Astrocyte (in vitro differentiated cells and primary cell): ENCODE measurements at regions not wholly inside any gene's neighbourhood (a gene's known extent, or its start where the extent isn't known, plus 50 kb on each side); places are given as distances from the start of the nearest gene placed in this dataset.

ENCODE experiments used
- DNase-seq: peaks from one replicate; pipeline ENCODE4 v3.0.0-alpha.2; 2010; ENCODE audit warnings: low read depth
- FAIRE-seq: peaks from 2 replicates; lab custom pipeline; 2011; peaks lifted over from hg19 to GRCh38; lab: Jason Lieb, UNC
- H2AFZ ChIP-seq: 2 replicates; pipeline ENCODE4 v1.6.0; 2012; ENCODE audit warnings: low read depth, low read length, inconsistent platforms
- H3K27ac ChIP-seq: 2 replicates; pipeline ENCODE4 v1.5.1; 2011; ENCODE audit warnings: low read depth, low read length, inconsistent platforms
- H3K27me3 ChIP-seq: 2 replicates; pipeline ENCODE4 v1.6.0; 2011; ENCODE audit warnings: low read length, inconsistent platforms; ENCODE audit not compliant: insufficient read depth
- H3K36me3 ChIP-seq: 2 replicates; pipeline ENCODE4 v1.5.1; 2011; ENCODE audit warnings: low read length, inconsistent platforms; ENCODE audit not compliant: insufficient read depth
- H3K4me1 ChIP-seq: 2 replicates; pipeline ENCODE4 v1.5.1; 2011; ENCODE audit warnings: low read length, inconsistent platforms; ENCODE audit not compliant: insufficient read depth
- H3K4me2 ChIP-seq: 2 replicates; pipeline ENCODE4 v1.6.0; 2012; ENCODE audit warnings: low read length, inconsistent platforms
- H3K4me3 ChIP-seq: 2 replicates; pipeline ENCODE4 v1.5.1; 2011; ENCODE audit warnings: low read depth, mild to moderate bottlenecking, low read length, inconsistent platforms; ENCODE audit not compliant: insufficient read depth
- H3K79me2 ChIP-seq: 2 replicates; pipeline ENCODE4 v1.6.0; 2012; ENCODE audit warnings: mild to moderate bottlenecking, low read length, inconsistent platforms; ENCODE audit not compliant: insufficient read depth
- H3K9ac ChIP-seq: 2 replicates; pipeline ENCODE4 v1.6.0; 2012; ENCODE audit warnings: mild to moderate bottlenecking, low read length, inconsistent platforms
- H3K9me3 ChIP-seq: 2 replicates; pipeline ENCODE4 v1.5.1; 2012; ENCODE audit warnings: low read depth, mild to moderate bottlenecking, low read length, inconsistent platforms; ENCODE audit not compliant: insufficient read depth
- H4K20me1 ChIP-seq: 2 replicates; pipeline ENCODE4 v1.6.0; 2012; ENCODE audit warnings: low read length, inconsistent platforms; ENCODE audit not compliant: insufficient read depth
- H3K27ac Mint-ChIP-seq: one replicate; pipeline ENCODE4 v1.8.0; 2021; ENCODE audit warnings: mild to moderate bottlenecking, mixed read lengths; ENCODE audit not compliant: unreplicated experiment
- H3K27me3 Mint-ChIP-seq: one replicate; pipeline ENCODE4 v1.8.0; 2021; ENCODE audit warnings: low read depth, mixed read lengths; ENCODE audit not compliant: unreplicated experiment
- H3K36me3 Mint-ChIP-seq: one replicate; pipeline ENCODE4 v1.8.0; 2021; ENCODE audit warnings: low read depth, mixed read lengths; ENCODE audit not compliant: unreplicated experiment
- H3K4me1 Mint-ChIP-seq: one replicate; pipeline ENCODE4 v1.8.0; 2021; ENCODE audit warnings: low read depth, mixed read lengths; ENCODE audit not compliant: unreplicated experiment
- H3K4me3 Mint-ChIP-seq: one replicate; pipeline ENCODE4 v1.8.0; 2021; ENCODE audit warnings: mild to moderate bottlenecking, moderate library complexity, mixed read lengths; ENCODE audit not compliant: unreplicated experiment
- H3K9me3 Mint-ChIP-seq: one replicate; pipeline ENCODE4 v1.8.0; 2021; ENCODE audit warnings: mild to moderate bottlenecking, mixed read lengths; ENCODE audit not compliant: unreplicated experiment
- CTCF ChIP-seq: IDR thresholded peaks from 2 replicates; pipeline ENCODE4 v1.5.1; 2011; ENCODE audit warnings: low read depth, mild to moderate bottlenecking, inconsistent platforms, low read length, moderate library complexity; ENCODE audit not compliant: insufficient read depth
- EZH2 ChIP-seq: IDR thresholded peaks from 2 replicates; pipeline ENCODE4 v1.6.1; 2012; ENCODE audit warnings: mild to moderate bottlenecking, low read length, inconsistent platforms; ENCODE audit not compliant: insufficient read depth

GRCh38 chr6:159358562-159358961 lies 189.4 kb downstream of the FNDC1 start:
- Histone ChIP-seq H3K27me3 (no peaks in the 10 kb centered on the region), H2AFZ (no peak overlapping the region), H3K4me3 (no peak overlapping the region), H3K4me1 (no peaks in the 10 kb centered on the region), H3K4me2 (no peak overlapping the region), H4K20me1 (no peaks in the 10 kb centered on the region), H3K27ac (no peak overlapping the region), H3K36me3 (no peaks in the 10 kb centered on the region), H3K9ac (no peak overlapping the region), H3K79me2 (no peaks in the 10 kb centered on the region), H3K9me3 (peaks cover under 1% of the 10 kb centered on the region)
- Mint-ChIP-seq H3K36me3 (no peaks in the 10 kb centered on the region), H3K4me3 (no peak overlapping the region), H3K4me1 (no peaks in the 10 kb centered on the region), H3K27me3 (peaks cover 10% of the 10 kb centered on the region), H3K9me3 (no peaks in the 10 kb centered on the region), H3K27ac (no peak overlapping the region)
- FAIRE-seq (no peak), DNase-seq (no peak)
- no peak for TF ChIP-seq CTCF
- no peak for TF ChIP-seq EZH2

GRCh38 chr6:159357211-159357915 lies 188.2 kb downstream of the FNDC1 start:
- FAIRE-seq = no peak
- no peak overlapping the region for H3K27ac Mint-ChIP-seq

More at GRCh38 chr6:159357211-159357915, 188.2 kb downstream of the FNDC1 start:
- no peaks in the 10 kb centered on the region for H3K4me1 Mint-ChIP-seq
- no peak overlapping the region for H2AFZ ChIP-seq
- no peaks in the 10 kb centered on the region for H3K36me3 ChIP-seq
- H3K4me3 ChIP-seq = no peak overlapping the region
- H3K27me3 Mint-ChIP-seq = peaks cover 11% of the 10 kb centered on the region
- H3K9ac ChIP-seq = no peak overlapping the region
- no peak for DNase-seq
- H3K9me3 ChIP-seq = no peaks in the 10 kb centered on the region
- no peaks in the 10 kb centered on the region for H3K36me3 Mint-ChIP-seq
- no peak for TF ChIP-seq CTCF
- TF ChIP-seq EZH2 = no peak
- H3K9me3 Mint-ChIP-seq = no peaks in the 10 kb centered on the region
- H3K27me3 ChIP-seq = no peaks in the 10 kb centered on the region
- H4K20me1 ChIP-seq = no peaks in the 10 kb centered on the region
- H3K4me1 ChIP-seq = no peaks in the 10 kb centered on the region
- H3K27ac ChIP-seq = no peak overlapping the region
- no peak overlapping the region for H3K4me2 ChIP-seq
- H3K79me2 ChIP-seq = no peaks in the 10 kb centered on the region
- no peak overlapping the region for H3K4me3 Mint-ChIP-seq
